CD4-positive, alpha-beta T cell treated with Interleukin-1 beta for 1 hour (primary cell): ENCODE measurements at regions not wholly inside any gene's neighbourhood (a gene's known extent, or its start where the extent isn't known, plus 50 kb on each side); places are given as distances from the start of the nearest gene placed in this dataset.
"Not testable (repeated sequence)": the region's sequence is repeated elsewhere in the genome, so short reads cannot be mapped to it uniquely, and the experiment has no call there.

Experiments used
- DNase-seq, 2 donors: peaks; one replicate each; pipeline ENCODE4 v3.0.0-alpha.2; 2020 to 2022

GRCh38 chr2:163046615-163047014 lies 208.0 kb upstream of the KCNH7 start:
- no peak for DNase-seq

- no peak for DNase-seq
These were observed 207.3 kb upstream of the KCNH7 start for GRCh38 chr2:163045830-163046229.

- no peak for DNase-seq
These were observed 205.5 kb upstream of the KCNH7 start for GRCh38 chr2:163044114-163044513.

- DNase-seq, result no peak
These were observed 204.6 kb upstream of the KCNH7 start for GRCh38 chr2:163043201-163043600.

- no peak for DNase-seq
These were observed 200.7 kb upstream of the KCNH7 start for GRCh38 chr2:163039266-163039665.

- DNase-seq, result no peak
These were observed 190.2 kb upstream of the KCNH7 start for GRCh38 chr2:163028807-163029206.

- not testable (repeated sequence) for DNase-seq
These were observed 187.7 kb upstream of the KCNH7 start for GRCh38 chr2:163026136-163026775.

- DNase-seq, result not testable (repeated sequence)
These were observed 178.3 kb upstream of the KCNH7 start for GRCh38 chr2:163016882-163017281.

GRCh38 chr2:163011000-163011399 lies 172.4 kb upstream of the KCNH7 start:
- no peak for DNase-seq

- no peak for DNase-seq
These were observed 170.1 kb upstream of the KCNH7 start for GRCh38 chr2:163008642-163009041.

GRCh38 chr2:162994718-162995117 lies 156.2 kb upstream of the KCNH7 start:
- DNase-seq, result no peak

GRCh38 chr2:162992828-162993227 lies 154.3 kb upstream of the KCNH7 start:
- no peak for DNase-seq

- no peak for DNase-seq
These were observed 150.9 kb upstream of the KCNH7 start for GRCh38 chr2:162989507-162989906.

- DNase-seq, result no peak
These were observed 136.2 kb upstream of the KCNH7 start for GRCh38 chr2:162974771-162975170.

GRCh38 chr2:162972383-162972782 lies 133.8 kb upstream of the KCNH7 start:
- DNase-seq, result no peak

- no peak for DNase-seq
These were observed 129.7 kb upstream of the KCNH7 start for GRCh38 chr2:162968306-162968705.

- DNase-seq, result no peak
These were observed 129.2 kb upstream of the KCNH7 start for GRCh38 chr2:162967811-162968210.

GRCh38 chr2:162967147-162967546 lies 128.6 kb upstream of the KCNH7 start:
- no peak for DNase-seq

- DNase-seq, result no peak
These were observed 126.6 kb upstream of the KCNH7 start for GRCh38 chr2:162965191-162965590.

- no peak for DNase-seq
These were observed 125.9 kb upstream of the KCNH7 start for GRCh38 chr2:162964513-162964912.

GRCh38 chr2:162963156-162963555 lies 124.6 kb upstream of the KCNH7 start:
- no peak for DNase-seq

- DNase-seq, result no peak
These were observed 107.2 kb upstream of the KCNH7 start for GRCh38 chr2:162945785-162946184.

- no peak for DNase-seq
These were observed 99.8 kb upstream of the KCNH7 start for GRCh38 chr2:162938387-162938786.

- DNase-seq, result no peak
These were observed 95.6 kb upstream of the KCNH7 start for GRCh38 chr2:162934191-162934590.

- DNase-seq, result no peak
These were observed 93.8 kb upstream of the KCNH7 start for GRCh38 chr2:162932416-162932815.
